Large intestine (tissue), 3 donors: ENCODE measurements at regions not wholly inside any gene's neighbourhood (a gene's known extent, or its start where the extent isn't known, plus 50 kb on each side); places are given as distances from the start of the nearest gene placed in this dataset.

Experiments
- DNase-seq, 2 donors: peaks; one replicate each; pipeline versions ENCODE4 v3.0.0 to v3.0.0-alpha.2; 2013
- H3K27ac ChIP-seq: one replicate; pipeline ENCODE4 v1.5.1; 2013; ENCODE audit warnings: low read length
- H3K27me3 ChIP-seq: 2 replicates; pipeline ENCODE4 v1.6.1; 2013; ENCODE audit warnings: low read length; ENCODE audit not compliant: control insufficient read depth, insufficient read depth
- H3K36me3 ChIP-seq: 2 replicates; pipeline ENCODE4 v1.6.1; 2013; ENCODE audit warnings: low read length; ENCODE audit not compliant: control insufficient read depth, insufficient read depth
- H3K4me1 ChIP-seq: one replicate; pipeline ENCODE4 v1.6.1; 2013; ENCODE audit warnings: low read length; ENCODE audit not compliant: control insufficient read depth, insufficient read depth
- H3K4me3 ChIP-seq: one replicate; pipeline ENCODE4 v1.5.1; 2013; ENCODE audit warnings: low read length
- H3K9me3 ChIP-seq: one replicate; pipeline ENCODE4 v1.6.1; 2013; ENCODE audit warnings: mild to moderate bottlenecking, low read depth, low read length, moderate library complexity; ENCODE audit not compliant: control insufficient read depth
- WGBS: methylation state at CpG from one replicate; pipeline ENCODE4 v1.1.5; 2013; ENCODE audit warnings: low lambda C conversion rate; ENCODE audit not compliant: insufficient coverage; 5-methylcytosine and 5-hydroxymethylcytosine counted together

- H3K27ac ChIP-seq = no peak overlapping the region
- H3K9me3 ChIP-seq = no peaks in the 10 kb centered on the region
- WGBS = no CpG with 5 or more reads among the region's 5 CpGs
- no peaks in the 10 kb centered on the region for H3K4me1 ChIP-seq
- H3K27me3 ChIP-seq = no peaks in the 10 kb centered on the region
- H3K36me3 ChIP-seq = no peaks in the 10 kb centered on the region
- H3K4me3 ChIP-seq = no peak overlapping the region
- no peak for DNase-seq
Measured at GRCh38 chr16:50946606-50947005, 204.5 kb downstream of the SALL1 start.

DNA sequence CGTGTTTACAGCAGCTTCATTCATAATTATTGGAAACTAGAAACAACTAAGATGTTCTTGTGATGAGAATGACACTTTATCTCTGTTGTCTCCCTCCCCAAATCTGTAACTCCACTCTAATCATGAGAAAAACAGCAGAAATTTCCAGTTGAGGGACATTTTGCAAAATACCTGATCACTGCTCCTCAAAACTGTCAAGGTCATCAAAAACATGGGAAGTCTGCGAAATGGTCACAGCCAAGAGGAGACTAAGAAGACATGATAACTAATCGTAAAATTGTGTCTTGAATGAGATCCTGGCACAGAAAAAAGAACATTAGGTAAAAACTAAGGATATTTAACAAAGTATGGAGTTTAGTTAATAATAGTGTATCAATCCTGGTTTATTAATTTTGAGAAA is 204.2 kb downstream of the CYLD start:
- Histone ChIP-seq H3K27me3 (no peaks in the 10 kb centered on the region), H3K9me3 (no peaks in the 10 kb centered on the region), H3K36me3 (no peaks in the 10 kb centered on the region), H3K4me3 (no peak overlapping the region), H3K4me1 (no peaks in the 10 kb centered on the region), H3K27ac (no peak overlapping the region)
- DNase-seq = no peak
- WGBS = 88% methylated on average over 2 of the region's 3 CpGs

DNA sequence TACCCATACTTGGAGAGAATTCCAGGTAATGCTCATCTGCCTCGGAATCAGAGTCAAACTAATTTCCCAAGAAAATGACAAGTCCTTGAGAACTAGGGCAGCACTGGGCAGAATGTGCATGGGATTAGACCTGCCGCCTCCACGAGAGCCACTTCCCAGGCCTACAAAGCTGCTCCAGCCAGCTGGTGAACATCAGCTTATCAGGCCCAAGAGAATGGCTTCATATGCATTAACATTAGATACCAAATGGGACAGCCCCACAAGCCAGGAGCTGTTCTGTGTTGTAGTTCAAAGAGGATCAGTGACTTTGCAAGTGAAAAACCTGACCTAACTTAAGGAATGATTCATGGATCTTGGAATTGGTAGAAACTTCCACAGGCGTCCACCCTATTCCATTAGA is 203.3 kb downstream of the CYLD start:
- Histone ChIP-seq H3K9me3 (no peaks in the 10 kb centered on the region), H3K4me3 (no peak overlapping the region), H3K27ac (no peak overlapping the region), H3K27me3 (no peaks in the 10 kb centered on the region), H3K4me1 (no peaks in the 10 kb centered on the region), H3K36me3 (no peaks in the 10 kb centered on the region)
- WGBS = 100% methylated on average over 1 of the region's 4 CpGs
- no peak for DNase-seq

DNA sequence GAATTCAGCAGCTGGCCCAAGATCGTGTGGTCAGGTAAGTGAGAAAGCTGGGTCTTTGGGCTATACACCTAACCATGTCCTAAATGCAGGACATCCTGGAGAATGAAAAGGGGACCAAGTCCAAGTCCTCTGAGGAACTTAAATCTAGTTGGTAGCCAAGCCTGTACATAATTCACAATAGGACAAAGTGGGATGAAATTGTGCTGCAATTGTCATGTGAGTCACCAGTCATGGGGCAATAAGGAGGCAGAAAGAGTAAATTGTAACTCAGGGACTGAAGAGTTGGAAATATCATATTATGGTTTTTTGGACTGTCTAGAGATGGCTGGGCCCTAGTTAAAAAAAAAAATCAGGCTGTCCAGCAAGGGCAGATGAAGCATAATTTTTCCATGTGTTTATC is 202.6 kb downstream of the CYLD start:
- no peak overlapping the region for H3K27ac ChIP-seq
- no CpG with 5 or more reads among the region's 1 CpG for WGBS
- peaks cover 5% of the 10 kb centered on the region for H3K27me3 ChIP-seq
- no peak for DNase-seq
- no peaks in the 10 kb centered on the region for H3K4me1 ChIP-seq
- no peaks in the 10 kb centered on the region for H3K36me3 ChIP-seq
- no peaks in the 10 kb centered on the region for H3K9me3 ChIP-seq
- H3K4me3 ChIP-seq = no peak overlapping the region

- WGBS = 76% methylated on average over 4 of the region's 7 CpGs
- H3K4me3 ChIP-seq = no peak overlapping the region
- no peaks in the 10 kb centered on the region for H3K4me1 ChIP-seq
- H3K27me3 ChIP-seq = peaks cover 8% of the 10 kb centered on the region
- DNase-seq = no peak
- H3K27ac ChIP-seq = no peak overlapping the region
- no peaks in the 10 kb centered on the region for H3K36me3 ChIP-seq
- no peaks in the 10 kb centered on the region for H3K9me3 ChIP-seq
Measured at GRCh38 chr16:50944033-50944432, 202.1 kb downstream of the CYLD start.

DNA sequence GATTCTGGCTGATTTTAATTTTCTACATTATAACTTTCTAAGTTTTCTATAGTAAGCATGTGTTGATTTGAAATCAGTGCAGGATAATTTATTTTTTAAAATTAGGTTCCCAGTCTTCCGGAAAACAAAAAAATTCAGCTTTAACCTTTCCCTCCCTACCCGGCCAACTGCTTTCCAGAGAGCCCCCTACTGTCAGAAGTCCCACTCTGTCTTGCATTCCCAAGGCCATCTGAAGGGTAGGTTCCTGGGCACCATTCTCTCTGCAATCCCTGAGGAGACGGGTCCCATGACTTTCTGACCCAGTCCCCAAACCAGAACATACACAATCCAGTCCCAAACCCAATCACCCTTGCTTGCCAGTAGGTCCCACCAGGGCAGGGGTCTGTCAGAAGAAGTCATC is 200.3 kb downstream of the CYLD start:
- Histone ChIP-seq H3K36me3 (no peaks in the 10 kb centered on the region), H3K4me1 (no peaks in the 10 kb centered on the region), H3K27ac (no peak overlapping the region), H3K27me3 (peaks cover 13% of the 10 kb centered on the region), H3K9me3 (no peaks in the 10 kb centered on the region), H3K4me3 (no peak overlapping the region)
- 86% methylated on average over 1 of the region's 3 CpGs for WGBS
- no peak for DNase-seq

GRCh38 chr16:50941681-50942080 is 199.8 kb downstream of the CYLD start:
- no peak overlapping the region for H3K4me3 ChIP-seq
- no peaks in the 10 kb centered on the region for H3K9me3 ChIP-seq
- H3K4me1 ChIP-seq = no peaks in the 10 kb centered on the region
- WGBS = 100% methylated on average over 1 of the region's 6 CpGs
- no peaks in the 10 kb centered on the region for H3K36me3 ChIP-seq
- no peak overlapping the region for H3K27ac ChIP-seq
- DNase-seq = no peak
- peaks cover 13% of the 10 kb centered on the region for H3K27me3 ChIP-seq

DNA sequence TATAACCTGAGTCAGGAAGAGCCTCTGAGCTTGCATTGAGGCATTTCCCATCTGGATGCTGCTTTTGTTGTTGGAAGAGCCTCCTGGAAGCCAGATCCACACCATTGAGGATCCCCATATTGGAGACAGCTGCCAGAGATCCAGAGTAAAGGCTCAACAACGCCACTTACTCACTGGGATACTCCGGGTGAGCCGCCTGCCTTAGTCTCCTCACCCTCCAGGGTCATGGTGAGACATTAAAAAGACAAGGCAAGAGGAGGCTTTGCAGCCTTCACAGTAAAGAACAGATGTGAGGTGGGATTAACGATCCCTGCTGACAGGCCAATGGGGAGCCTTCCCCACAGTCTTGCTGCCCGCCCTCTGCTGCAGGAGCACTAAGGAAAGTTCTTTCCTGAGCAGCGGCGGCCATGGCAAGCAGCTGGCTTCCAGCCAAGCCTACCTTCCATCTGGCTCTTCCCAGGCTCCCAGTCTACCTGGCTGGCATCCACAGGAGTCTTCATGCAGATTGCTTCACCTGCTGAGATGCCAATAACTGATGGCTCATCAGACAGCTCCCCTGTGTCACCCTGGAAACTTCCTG is 198.5 kb downstream of the CYLD start:
- Histone ChIP-seq H3K4me1 (no peaks in the 10 kb centered on the region), H3K27ac (no peak overlapping the region), H3K36me3 (no peaks in the 10 kb centered on the region), H3K4me3 (no peak overlapping the region), H3K9me3 (no peaks in the 10 kb centered on the region), H3K27me3 (peaks cover 13% of the 10 kb centered on the region)
- no CpG with 5 or more reads among the region's 7 CpGs for WGBS
- no peak for DNase-seq

DNA sequence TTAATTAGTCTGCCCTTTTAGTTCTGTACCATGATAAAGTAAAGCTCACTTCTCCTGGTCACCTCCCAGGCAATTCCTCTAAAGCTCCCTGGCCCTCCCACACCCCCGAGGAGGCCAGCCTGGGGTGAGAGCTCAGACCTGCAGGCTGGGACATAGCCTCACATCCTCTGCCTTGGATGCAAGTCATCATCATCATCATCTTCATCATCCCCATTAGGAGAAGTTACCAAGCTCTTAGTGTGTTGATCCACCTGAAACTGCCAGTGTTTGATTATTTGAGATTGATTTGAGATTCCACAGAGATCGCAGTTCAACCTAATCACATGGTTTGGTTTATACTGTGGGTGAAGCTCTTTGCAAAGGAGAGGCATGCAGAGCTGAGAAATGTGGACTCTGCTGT is 197.5 kb downstream of the CYLD start:
- no peak for DNase-seq
- Histone ChIP-seq H3K4me3 (no peak overlapping the region), H3K36me3 (no peaks in the 10 kb centered on the region), H3K9me3 (no peaks in the 10 kb centered on the region), H3K4me1 (no peaks in the 10 kb centered on the region), H3K27ac (no peak overlapping the region), H3K27me3 (peaks cover 13% of the 10 kb centered on the region)
- WGBS = no CpG with 5 or more reads among the region's 2 CpGs

GRCh38 chr16:50938932-50939331 is 197.0 kb downstream of the CYLD start:
- no peak overlapping the region for H3K4me3 ChIP-seq
- no peaks in the 10 kb centered on the region for H3K9me3 ChIP-seq
- H3K27me3 ChIP-seq = peaks cover 13% of the 10 kb centered on the region
- no peak for DNase-seq
- no peaks in the 10 kb centered on the region for H3K4me1 ChIP-seq
- no peak overlapping the region for H3K27ac ChIP-seq
- H3K36me3 ChIP-seq = no peaks in the 10 kb centered on the region
- WGBS = 60% methylated on average over 1 of the region's 11 CpGs

DNA sequence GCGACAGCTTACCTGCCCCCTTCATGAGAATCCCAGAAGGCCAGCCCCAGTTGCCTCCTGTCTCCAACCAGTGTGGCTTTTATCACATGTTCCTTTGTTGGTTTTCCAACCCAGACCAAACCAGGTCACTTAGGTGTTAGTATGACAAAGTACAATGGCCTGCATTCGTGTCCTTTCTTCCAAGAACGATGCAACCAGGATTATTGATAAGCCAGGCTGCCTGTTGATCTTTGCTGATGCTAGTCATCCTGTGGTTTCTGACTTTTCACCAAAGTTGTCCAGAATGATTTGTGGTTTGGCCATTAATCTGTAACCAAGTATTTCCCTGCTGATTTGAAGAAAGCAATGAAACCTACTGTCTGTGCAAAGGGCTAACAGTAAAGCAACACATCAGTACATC is 191.4 kb downstream of the CYLD start:
- no peak for DNase-seq
- no peak overlapping the region for H3K4me3 ChIP-seq

More for the DNA sequence above, 191.4 kb downstream of the CYLD start:
- no peaks in the 10 kb centered on the region for H3K4me1 ChIP-seq
- no peaks in the 10 kb centered on the region for H3K9me3 ChIP-seq
- no peaks in the 10 kb centered on the region for H3K27me3 ChIP-seq
- no CpG with 5 or more reads among the region's 3 CpGs for WGBS
- H3K27ac ChIP-seq = no peak overlapping the region
- H3K36me3 ChIP-seq = no peaks in the 10 kb centered on the region
